GM18909 (cell line): ENCODE measurements at regions not wholly inside any gene's neighbourhood (a gene's known extent, or its start where the extent isn't known, plus 50 kb on each side); places are given as distances from the start of the nearest gene placed in this dataset.

Source experiments
- ATAC-seq: cut with Tn5 transposase; IDR thresholded peaks from one replicate; pipeline ENCODE4 v1.9.1; 2021; ENCODE audit warnings: mild to moderate bottlenecking; ENCODE audit not compliant: unreplicated experiment, poor library complexity

- no peak for ATAC-seq
These were observed 168.4 kb upstream of the NR3C1 start for GRCh38 chr5:143571642-143572624.

- ATAC-seq, result no peak
These were observed 167.5 kb upstream of the NR3C1 start for GRCh38 chr5:143570989-143571388.

- ATAC-seq, result no peak
These were observed 166.5 kb upstream of the NR3C1 start for GRCh38 chr5:143569722-143570567.

GRCh38 chr5:143569213-143569701 is 165.8 kb upstream of the NR3C1 start:
- no peak for ATAC-seq

GRCh38 chr5:143567583-143568504 is 164.4 kb upstream of the NR3C1 start:
- ATAC-seq, result no peak

GRCh38 chr5:143566139-143566538 is 162.7 kb upstream of the NR3C1 start:
- no peak for ATAC-seq

- ATAC-seq, result peak; percentile 98
These were observed 160.9 kb upstream of the NR3C1 start for GRCh38 chr5:143564417-143564816.

GRCh38 chr5:143562935-143563334 is 159.4 kb upstream of the NR3C1 start:
- ATAC-seq, result no peak

GRCh38 chr5:143561219-143561618 is 157.7 kb upstream of the NR3C1 start:
- ATAC-seq, result no peak

- no peak for ATAC-seq
These were observed 156.9 kb upstream of the NR3C1 start for GRCh38 chr5:143560378-143560777.

- ATAC-seq, result no peak
These were observed 156.2 kb upstream of the NR3C1 start for GRCh38 chr5:143559586-143560109.

GRCh38 chr5:143558048-143558447 is 154.6 kb upstream of the NR3C1 start:
- ATAC-seq, result no peak

- no peak for ATAC-seq
These were observed 153.8 kb upstream of the NR3C1 start for GRCh38 chr5:143557061-143557818.

- ATAC-seq, result no peak
These were observed 151.5 kb upstream of the NR3C1 start for GRCh38 chr5:143554918-143555477.

- ATAC-seq, result no peak
These were observed 150.8 kb upstream of the NR3C1 start for GRCh38 chr5:143554187-143554717.

- ATAC-seq, result no peak
These were observed 149.2 kb upstream of the NR3C1 start for GRCh38 chr5:143552680-143553079.

- ATAC-seq, result no peak
These were observed 148.3 kb upstream of the NR3C1 start for GRCh38 chr5:143551820-143552251.

- ATAC-seq, result no peak
These were observed 147.6 kb upstream of the NR3C1 start for GRCh38 chr5:143550986-143551630.
